UCSD-AML1 (cell line): ENCODE measurements at regions not wholly inside any gene's neighbourhood (a gene's known extent, or its start where the extent isn't known, plus 50 kb on each side); places are given as distances from the start of the nearest gene placed in this dataset.

Experiments used
- DNase-seq: peaks from one replicate; lab custom pipeline; 2025; ENCODE audit not compliant: unreplicated experiment; lab: John Stamatoyannopoulos, UW

DNA sequence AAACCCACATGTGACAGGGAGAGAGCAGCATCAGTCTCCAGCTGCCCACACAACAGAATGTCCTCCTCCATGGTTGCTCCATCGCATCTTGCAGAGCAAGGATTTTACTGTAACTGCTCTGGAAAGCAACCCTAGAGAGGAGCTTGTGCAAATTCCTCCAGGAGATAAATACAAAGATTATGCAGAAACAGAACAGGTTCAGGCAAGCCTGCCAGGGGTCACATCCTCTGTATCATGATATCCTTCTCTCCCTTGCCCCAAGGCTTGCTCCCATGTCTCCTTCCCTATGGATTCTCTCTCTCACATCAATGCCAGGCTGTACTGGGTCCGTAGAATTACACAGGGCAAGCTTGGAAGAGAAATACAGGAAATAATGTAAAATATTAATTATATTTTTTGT is 226.0 kb downstream of the MPDZ start:
- DNase-seq, result no peak

- no peak for DNase-seq
Observed at GRCh38 chr9:13054389-13054788, 225.1 kb downstream of the MPDZ start.
